NCI-H2227 treated with DMSO at 0.1 percent for 48 hours (cell line): ENCODE measurements at regions not wholly inside any gene's neighbourhood (a gene's known extent, or its start where the extent isn't known, plus 50 kb on each side); places are given as distances from the start of the nearest gene placed in this dataset.

Experiments
- DNase-seq: peaks from one replicate; lab custom pipeline; 2025; lab: John Stamatoyannopoulos, UW

GRCh38 chr7:11294965-11295364 lies 321.3 kb downstream of the PHF14 start:
- DNase-seq = no peak

GRCh38 chr7:11297126-11297625 lies 323.5 kb downstream of the PHF14 start:
- DNase-seq = no peak

GRCh38 chr7:11297764-11298163 lies 324.1 kb downstream of the PHF14 start:
- no peak for DNase-seq

- no peak for DNase-seq
These were observed 324.5 kb downstream of the PHF14 start for GRCh38 chr7:11298220-11298619.

GRCh38 chr7:11300241-11300640 lies 326.6 kb downstream of the PHF14 start:
- no peak for DNase-seq

GRCh38 chr7:11302121-11302520 lies 328.4 kb downstream of the PHF14 start:
- no peak for DNase-seq

- DNase-seq = no peak
These were observed 340.1 kb downstream of the PHF14 start for GRCh38 chr7:11313801-11314200.

GRCh38 chr7:11315666-11316258 lies 342.1 kb downstream of the PHF14 start:
- no peak for DNase-seq

GRCh38 chr7:11317766-11318165 lies 344.1 kb downstream of the PHF14 start:
- DNase-seq = no peak

- no peak for DNase-seq
These were observed 346.0 kb downstream of the PHF14 start for GRCh38 chr7:11319491-11320274.
